Gastrocnemius medialis (tissue), 4 donors: ENCODE measurements at regions not wholly inside any gene's neighbourhood (a gene's known extent, or its start where the extent isn't known, plus 50 kb on each side); places are given as distances from the start of the nearest gene placed in this dataset.

Source experiments
- CTCF ChIP-seq, 5 experiments: fragments of 450-650 bp in 3 of 5; fragments of 200-600 bp in 2 of 5; sonication (generic) in 2 of 5; IDR thresholded peaks in 4 of 5; conservative IDR thresholded peaks in 1 of 5; 1 replicate in 4 of 5; 2 replicates in 1 of 5; pipeline ENCODE4 v1.5.1; 2016 to 2019; ENCODE audit warnings: antibody characterized with exemption in 5 of 5, mild to moderate bottlenecking in 3 of 5, moderate library complexity in 3 of 5
- POLR2A ChIP-seq, 2 donors: fragments of 450-650 bp; IDR thresholded peaks; one replicate each; pipeline ENCODE4 v1.6.1; 2017; ENCODE audit warnings: antibody characterized with exemption in 2 of 2, mild to moderate bottlenecking in 2 of 2, moderate library complexity in 2 of 2

GRCh38 chr1:38541223-38541622, 318.3 kb downstream of the RRAGC start:
- TF ChIP-seq CTCF (IDR thresholded peaks at IDR 0.05 in 4 of 5, conservative IDR thresholded peaks at IDR 0.05 in 1 of 5) (no peak), POLR2A (IDR thresholded peaks at IDR 0.05) (no peak)
